ENCODE measurements at regions not wholly inside any gene's neighbourhood (a gene's known extent, or its start where the extent isn't known, plus 50 kb on each side); places are given as distances from the start of the nearest gene placed in this dataset.
A peak's percentile ranks its signal among the peaks of the same experiment; 100 is the strongest.

GRCh38 chr2:195390686-195391321 is 266.2 kb upstream of the SLC39A10 start:
- Mint-ChIP-seq H3K27ac (no peak overlapping the region), H3K9me3 (peaks cover 0 to 4% (median 0%) of the 10 kb centered on the region in 7 donors), H3K4me3 (no peak overlapping the region), H3K36me3 (no peaks in the 10 kb centered on the region), H3K4me1 (peaks cover 8 to 26% (median 25%) of the 10 kb centered on the region in 3 donors), H3K27me3 (no peaks in the 10 kb centered on the region)
- no peak for DNase-seq
- ATAC-seq (ENCODE audit: low read depth in 2 of 2) = no peak

- no peak for DNase-seq
- Mint-ChIP-seq H3K27me3 (no peaks in the 10 kb centered on the region), H3K27ac (peak overlapping the region; percentile 29 to 91 (median 72)), H3K36me3 (no peaks in the 10 kb centered on the region), H3K9me3 (peaks cover 0 to 4% (median 0%) of the 10 kb centered on the region in 7 donors), H3K4me1 (peaks cover 31 to 52% (median 50%) of the 10 kb centered on the region in 3 donors), H3K4me3 (peak overlapping the region in 6 of 8 donors; percentile 2 to 65 (median 40))
- ATAC-seq (ENCODE audit: low read depth in 2 of 2) = no peak
Observed at GRCh38 chr2:195388028-195388427, 269.0 kb upstream of the SLC39A10 start.

GRCh38 chr2:195382186-195382585 is 274.8 kb upstream of the SLC39A10 start:
- H3K9me3 Mint-ChIP-seq = peaks cover 0 to 8% (median 0%) of the 10 kb centered on the region in 7 donors
- DNase-seq (no peak), ATAC-seq (ENCODE audit: low read depth in 2 of 2) (peak in 1 of 2 donors; percentile 63)
- no peaks in the 10 kb centered on the region for H3K36me3 Mint-ChIP-seq
- peak overlapping the region; percentile 29 to 84 (median 60) for H3K4me3 Mint-ChIP-seq
- H3K27ac Mint-ChIP-seq = peak overlapping the region in 3 of 6 donors; percentile 51 to 87 (median 64)
- peaks cover 33 to 46% (median 45%) of the 10 kb centered on the region in 3 donors for H3K4me1 Mint-ChIP-seq
- H3K27me3 Mint-ChIP-seq = no peaks in the 10 kb centered on the region

GRCh38 chr2:195370167-195370943 is 286.7 kb upstream of the SLC39A10 start:
- H3K4me1 Mint-ChIP-seq = peaks cover 0 to 5% (median 0%) of the 10 kb centered on the region in 3 donors
- DNase-seq (no peak), ATAC-seq (ENCODE audit: low read depth in 2 of 2) (no peak)
- peaks cover 0 to 6% of the 10 kb centered on the region in 2 donors for H3K36me3 Mint-ChIP-seq
- peaks cover 0 to 3% (median 0%) of the 10 kb centered on the region in 3 donors for H3K27me3 Mint-ChIP-seq
- peaks cover 0 to 5% (median 0%) of the 10 kb centered on the region in 7 donors for H3K9me3 Mint-ChIP-seq
- no peak overlapping the region for H3K4me3 Mint-ChIP-seq
- peak overlapping the region in 1 of 6 donors; percentile 11 for H3K27ac Mint-ChIP-seq

- DNase-seq = no peak
- ATAC-seq (ENCODE audit: low read depth in 2 of 2) = no peak
Observed at GRCh38 chr2:195369218-195369587, 287.8 kb upstream of the SLC39A10 start.

GRCh38 chr2:195368249-195369217 is 288.5 kb upstream of the SLC39A10 start:
- H3K4me3 Mint-ChIP-seq = no peak overlapping the region
- peaks cover 0 to 13% (median 2%) of the 10 kb centered on the region in 7 donors for H3K9me3 Mint-ChIP-seq
- peaks cover 0 to 12% of the 10 kb centered on the region in 2 donors for H3K36me3 Mint-ChIP-seq
- peaks cover 0 to 7% (median 0%) of the 10 kb centered on the region in 3 donors for H3K27me3 Mint-ChIP-seq
- no peak overlapping the region for H3K27ac Mint-ChIP-seq
- DNase-seq (no peak), ATAC-seq (ENCODE audit: low read depth in 2 of 2) (no peak)
- H3K4me1 Mint-ChIP-seq = peaks cover 0 to 5% (median 0%) of the 10 kb centered on the region in 3 donors

More at GRCh38 chr2:195369218-195369587, 287.8 kb upstream of the SLC39A10 start:
- Mint-ChIP-seq H3K4me1 (peaks cover 0 to 5% (median 0%) of the 10 kb centered on the region in 3 donors), H3K36me3 (peaks cover 0 to 12% of the 10 kb centered on the region in 2 donors), H3K27me3 (peaks cover 0 to 7% (median 0%) of the 10 kb centered on the region in 3 donors), H3K9me3 (peaks cover 0 to 13% (median 2%) of the 10 kb centered on the region in 7 donors), H3K27ac (no peak overlapping the region), H3K4me3 (no peak overlapping the region)

- peaks cover 0 to 12% of the 10 kb centered on the region in 2 donors for H3K36me3 Mint-ChIP-seq
- H3K4me3 Mint-ChIP-seq = no peak overlapping the region
- H3K9me3 Mint-ChIP-seq = peaks cover 0 to 13% (median 2%) of the 10 kb centered on the region in 7 donors
- H3K4me1 Mint-ChIP-seq = peaks cover 0 to 5% (median 0%) of the 10 kb centered on the region in 3 donors
- H3K27ac Mint-ChIP-seq = no peak overlapping the region
- DNase-seq (no peak), ATAC-seq (ENCODE audit: low read depth in 2 of 2) (no peak)
- peaks cover 0 to 7% (median 0%) of the 10 kb centered on the region in 3 donors for H3K27me3 Mint-ChIP-seq
Observed at GRCh38 chr2:195367809-195368208, 289.2 kb upstream of the SLC39A10 start.

GRCh38 chr2:195364015-195364965 is 292.7 kb upstream of the SLC39A10 start:
- H3K4me1 Mint-ChIP-seq = no peaks in the 10 kb centered on the region
- peaks cover 0 to 12% of the 10 kb centered on the region in 2 donors for H3K36me3 Mint-ChIP-seq
- ATAC-seq (ENCODE audit: low read depth in 2 of 2) = no peak

GRCh38 chr2:195363496-195363895 is 293.5 kb upstream of the SLC39A10 start:
- Mint-ChIP-seq H3K9me3 (peaks cover 0 to 13% (median 2%) of the 10 kb centered on the region in 7 donors), H3K27ac (no peak overlapping the region), H3K36me3 (peaks cover 0 to 12% of the 10 kb centered on the region in 2 donors), H3K4me3 (no peak overlapping the region), H3K27me3 (peaks cover 0 to 7% (median 0%) of the 10 kb centered on the region in 3 donors), H3K4me1 (no peaks in the 10 kb centered on the region)
- no peak for ATAC-seq (ENCODE audit: low read depth in 2 of 2)
- no peak for DNase-seq

More at GRCh38 chr2:195364015-195364965, 292.7 kb upstream of the SLC39A10 start:
- Mint-ChIP-seq H3K9me3 (peaks cover 0 to 13% (median 2%) of the 10 kb centered on the region in 7 donors), H3K27ac (peak overlapping the region in 1 of 6 donors; percentile 52), H3K4me3 (no peak overlapping the region), H3K27me3 (peaks cover 0 to 7% (median 0%) of the 10 kb centered on the region in 3 donors)
- no peak for DNase-seq

- Mint-ChIP-seq H3K27me3 (peaks cover 0 to 3% (median 0%) of the 10 kb centered on the region in 3 donors), H3K9me3 (peaks cover 0 to 12% (median 8%) of the 10 kb centered on the region in 7 donors), H3K36me3 (peaks cover 0 to 5% of the 10 kb centered on the region in 2 donors), H3K4me3 (no peak overlapping the region), H3K4me1 (no peaks in the 10 kb centered on the region), H3K27ac (peak overlapping the region in 1 of 6 donors; percentile 40)
- DNase-seq (no peak), ATAC-seq (ENCODE audit: low read depth in 2 of 2) (no peak)
Observed at GRCh38 chr2:195360242-195360641, 296.8 kb upstream of the SLC39A10 start.

- H3K36me3 Mint-ChIP-seq = no peaks in the 10 kb centered on the region
- ATAC-seq (ENCODE audit: low read depth in 2 of 2) (no peak), DNase-seq (no peak)
- H3K4me1 Mint-ChIP-seq = no peaks in the 10 kb centered on the region
- no peak overlapping the region for H3K4me3 Mint-ChIP-seq
- H3K9me3 Mint-ChIP-seq = peaks cover 0 to 10% (median 5%) of the 10 kb centered on the region in 7 donors
- H3K27me3 Mint-ChIP-seq = no peaks in the 10 kb centered on the region
- H3K27ac Mint-ChIP-seq = peak overlapping the region in 1 of 6 donors; percentile 4
Observed at GRCh38 chr2:195359043-195359735, 297.8 kb upstream of the SLC39A10 start.
